Thyroid gland (tissue), 4 donors: ENCODE measurements at regions not wholly inside any gene's neighbourhood (a gene's known extent, or its start where the extent isn't known, plus 50 kb on each side); places are given as distances from the start of the nearest gene placed in this dataset.

Experiments used
- DNase-seq, 2 donors: peaks; one replicate each; pipeline ENCODE4 v3.0.0-alpha.2; 2019
- H3K27ac ChIP-seq, 3 donors: fragments of 200-600 bp; sonication (generic); 1 replicate in 2 of 3; 2 replicates in 1 of 3; pipeline ENCODE4 v1.5.1; 2016 to 2019; ENCODE audit warnings: mild to moderate bottlenecking in 1 of 3, moderate library complexity in 1 of 3
- H3K27me3 ChIP-seq: fragments of 200-600 bp; sonication (generic); one replicate; pipeline ENCODE4 v1.5.1; 2019
- H3K36me3 ChIP-seq, 2 donors: fragments of 200-600 bp; sonication (generic); one replicate each; pipeline ENCODE4 v1.5.1; 2016 to 2019
- H3K4me1 ChIP-seq, 2 donors: fragments of 200-600 bp; sonication (generic); one replicate each; pipeline ENCODE4 v1.5.1; 2017 to 2019
- H3K4me3 ChIP-seq, 3 donors: fragments of 200-600 bp; sonication (generic); replicated peaks in 1 of 3; 1 replicate in 2 of 3; 2 replicates in 1 of 3; pipeline ENCODE4 v1.5.1; 2016; ENCODE audit warnings: mild to moderate bottlenecking in 1 of 3
- H3K9me3 ChIP-seq: fragments of 200-600 bp; sonication (generic); one replicate; pipeline ENCODE4 v1.5.1; 2017
- POLR2A ChIP-seq, 2 donors: fragments of 450-650 bp; IDR thresholded peaks; one replicate each; pipeline ENCODE4 v1.6.1; 2017; ENCODE audit warnings: antibody characterized with exemption in 2 of 2, mild to moderate bottlenecking in 2 of 2, moderate library complexity in 1 of 2
- WGBS, 2 donors: methylation state at CpG; one replicate each; pipeline ENCODE4 v1.1.5; 2017; 5-methylcytosine and 5-hydroxymethylcytosine counted together
- intact Hi-C: fragments of 100-400 bp; cut with DNase I; formaldehyde crosslinking; loops from one replicate; pipeline ENCODE4 v1.15.1; 2023
- TF ChIP-seq, protein P1 (sequence below), 6 experiments: fragments of 200-600 bp in 3 of 6; fragments of 450-650 bp in 3 of 6; sonication (generic) in 3 of 6; IDR thresholded peaks; one replicate each; pipeline ENCODE4 v1.5.1; 2016 to 2019; ENCODE audit warnings: antibody characterized with exemption in 6 of 6, mild to moderate bottlenecking in 2 of 6, inconsistent platforms in 1 of 6, moderate library complexity in 1 of 6

DNA sequence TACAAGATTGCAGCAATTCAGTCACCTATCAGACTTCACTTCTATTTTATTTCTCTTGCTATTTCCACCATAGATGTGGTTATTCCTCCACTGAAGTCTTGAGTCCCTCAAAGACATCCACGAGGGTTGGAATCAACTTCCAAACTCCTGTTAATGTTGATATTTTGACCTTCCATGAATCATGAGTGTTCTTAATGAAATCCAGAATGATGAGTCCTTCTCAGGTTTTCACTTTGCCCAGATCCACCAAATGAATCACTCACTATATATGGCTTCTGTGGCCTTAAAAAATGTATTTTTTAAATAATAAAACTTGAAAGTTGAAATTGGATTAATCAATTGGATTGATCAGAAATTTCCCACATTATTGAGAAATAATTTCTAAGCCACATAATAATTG lies 1821.0 kb downstream of the EFNA5 start:
- DNase-seq, result no peak
- 59 to 73% methylated on average over 1 of the region's 1 CpG for WGBS, 2 donors
- no peak overlapping the region for H3K4me3 ChIP-seq
- intact Hi-C loops, result no loop called here
- no peak overlapping the region for H3K27ac ChIP-seq
- no peaks in the 10 kb centered on the region for H3K9me3 ChIP-seq
- TF ChIP-seq, protein P1, sequence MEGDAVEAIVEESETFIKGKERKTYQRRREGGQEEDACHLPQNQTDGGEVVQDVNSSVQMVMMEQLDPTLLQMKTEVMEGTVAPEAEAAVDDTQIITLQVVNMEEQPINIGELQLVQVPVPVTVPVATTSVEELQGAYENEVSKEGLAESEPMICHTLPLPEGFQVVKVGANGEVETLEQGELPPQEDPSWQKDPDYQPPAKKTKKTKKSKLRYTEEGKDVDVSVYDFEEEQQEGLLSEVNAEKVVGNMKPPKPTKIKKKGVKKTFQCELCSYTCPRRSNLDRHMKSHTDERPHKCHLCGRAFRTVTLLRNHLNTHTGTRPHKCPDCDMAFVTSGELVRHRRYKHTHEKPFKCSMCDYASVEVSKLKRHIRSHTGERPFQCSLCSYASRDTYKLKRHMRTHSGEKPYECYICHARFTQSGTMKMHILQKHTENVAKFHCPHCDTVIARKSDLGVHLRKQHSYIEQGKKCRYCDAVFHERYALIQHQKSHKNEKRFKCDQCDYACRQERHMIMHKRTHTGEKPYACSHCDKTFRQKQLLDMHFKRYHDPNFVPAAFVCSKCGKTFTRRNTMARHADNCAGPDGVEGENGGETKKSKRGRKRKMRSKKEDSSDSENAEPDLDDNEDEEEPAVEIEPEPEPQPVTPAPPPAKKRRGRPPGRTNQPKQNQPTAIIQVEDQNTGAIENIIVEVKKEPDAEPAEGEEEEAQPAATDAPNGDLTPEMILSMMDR (IDR thresholded peaks at IDR 0.05), result no peak
- no peak for TF ChIP-seq POLR2A (IDR thresholded peaks at IDR 0.05)
- no peaks in the 10 kb centered on the region for H3K4me1 ChIP-seq
- no peaks in the 10 kb centered on the region for H3K27me3 ChIP-seq
- H3K36me3 ChIP-seq, result no peaks in the 10 kb centered on the region

DNA sequence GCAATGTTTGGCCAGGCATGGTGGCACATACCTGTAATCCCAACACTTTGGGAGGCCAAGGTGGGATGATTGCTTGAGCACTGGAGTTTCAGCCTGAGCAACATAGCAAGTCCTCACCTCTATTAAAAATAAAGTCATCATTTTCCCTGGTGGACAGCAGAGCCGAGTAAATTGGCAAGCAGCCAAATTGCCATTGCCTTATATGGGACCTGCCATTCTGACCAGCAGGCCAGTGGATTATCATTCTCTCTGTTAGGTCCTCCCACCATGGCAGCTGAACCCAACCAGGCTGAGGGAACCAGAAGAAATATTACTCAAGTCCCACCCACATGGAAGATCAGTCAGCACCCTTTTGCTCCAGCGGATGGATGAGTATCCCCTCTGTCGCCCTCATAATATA lies 1829.9 kb downstream of the EFNA5 start:
- no peaks in the 10 kb centered on the region for H3K9me3 ChIP-seq
- H3K4me3 ChIP-seq, result no peak overlapping the region
- 66 to 68% methylated on average over 3 of the region's 3 CpGs for WGBS, 2 donors
- no peaks in the 10 kb centered on the region for H3K36me3 ChIP-seq
- no peak for DNase-seq
- TF ChIP-seq POLR2A (IDR thresholded peaks at IDR 0.05), result no peak
- TF ChIP-seq, protein P1 (IDR thresholded peaks at IDR 0.05), result no peak
- no peak overlapping the region for H3K27ac ChIP-seq
- no peaks in the 10 kb centered on the region for H3K27me3 ChIP-seq
- intact Hi-C loops, result no loop called here
- no peaks in the 10 kb centered on the region for H3K4me1 ChIP-seq

DNA sequence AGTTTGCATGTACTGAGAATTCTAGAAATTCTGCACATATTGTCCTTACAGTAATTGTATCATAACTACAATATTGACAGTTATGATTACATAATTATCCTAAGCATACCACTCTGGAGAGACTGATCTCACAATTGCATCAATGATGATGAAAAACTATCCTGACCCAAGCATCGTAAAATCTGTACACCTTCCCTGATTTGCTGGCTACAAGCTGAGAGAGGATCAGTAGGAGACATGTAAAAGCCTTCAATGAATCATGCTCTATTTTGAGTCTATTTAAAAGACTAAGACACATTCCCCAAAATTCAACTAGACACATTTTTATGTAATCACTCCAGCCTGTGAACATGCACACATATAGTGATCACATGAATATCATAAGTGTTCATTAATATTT lies 1833.8 kb downstream of the EFNA5 start:
- TF ChIP-seq, protein P1 (IDR thresholded peaks at IDR 0.05), result no peak
- TF ChIP-seq POLR2A (IDR thresholded peaks at IDR 0.05), result no peak
- DNase-seq, result no peak
- Histone ChIP-seq H3K9me3 (no peaks in the 10 kb centered on the region), H3K27me3 (no peaks in the 10 kb centered on the region), H3K4me1 (no peaks in the 10 kb centered on the region), H3K27ac (no peak overlapping the region), H3K36me3 (no peaks in the 10 kb centered on the region), H3K4me3 (no peak overlapping the region)
- 95 to 97% methylated on average over 1 of the region's 1 CpG for WGBS, 2 donors
- intact Hi-C loops, result no loop called here

DNA sequence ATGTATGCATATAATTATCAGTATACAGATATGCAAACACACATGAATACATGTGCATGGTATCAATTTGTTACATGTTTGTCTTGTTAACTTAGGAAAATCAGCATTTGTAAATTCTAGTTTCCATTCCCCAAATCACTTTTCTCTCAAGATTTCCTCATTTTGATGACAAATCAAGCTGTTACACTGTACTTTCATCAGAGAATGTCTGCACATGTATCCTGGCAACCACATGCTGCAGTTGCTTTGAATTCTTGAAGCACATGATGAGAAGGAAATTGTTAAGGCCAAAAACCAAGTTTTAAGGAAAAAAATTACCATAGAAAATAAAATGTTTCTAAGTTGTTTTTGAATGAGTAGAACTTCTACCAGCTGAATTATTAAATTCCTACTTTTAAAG lies 1834.5 kb downstream of the EFNA5 start:
- intact Hi-C loops, result no loop called here
- TF ChIP-seq, protein P1 (IDR thresholded peaks at IDR 0.05), result no peak
- no peak for TF ChIP-seq POLR2A (IDR thresholded peaks at IDR 0.05)
- H3K36me3 ChIP-seq, result no peaks in the 10 kb centered on the region
- H3K4me3 ChIP-seq, result no peak overlapping the region
- H3K4me1 ChIP-seq, result no peaks in the 10 kb centered on the region
- no peaks in the 10 kb centered on the region for H3K27me3 ChIP-seq
- no peak overlapping the region for H3K27ac ChIP-seq
- no peaks in the 10 kb centered on the region for H3K9me3 ChIP-seq
- no peak for DNase-seq

DNA sequence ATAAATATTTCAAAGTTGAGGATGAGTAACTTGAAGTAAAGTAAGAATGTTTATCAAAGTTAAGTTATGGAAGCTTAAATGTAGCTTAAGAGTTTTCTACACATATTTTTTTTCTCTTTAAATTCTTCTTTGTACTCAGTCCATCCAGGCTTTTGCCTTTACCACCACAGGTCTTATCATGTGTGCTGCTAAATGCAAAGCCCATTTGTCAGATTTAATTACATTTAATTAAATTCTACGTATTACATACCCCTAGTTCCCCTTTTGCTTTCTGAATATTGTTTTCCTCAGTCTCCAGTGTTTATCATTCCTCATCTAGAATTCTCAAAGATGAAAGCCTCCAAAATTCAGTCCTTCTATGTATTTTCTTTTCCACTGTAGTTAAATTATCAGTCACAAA lies 1841.9 kb downstream of the EFNA5 start:
- Histone ChIP-seq H3K4me3 (no peak overlapping the region), H3K9me3 (no peaks in the 10 kb centered on the region), H3K27me3 (no peaks in the 10 kb centered on the region), H3K27ac (no peak overlapping the region), H3K36me3 (no peaks in the 10 kb centered on the region), H3K4me1 (no peaks in the 10 kb centered on the region)
- DNase-seq, result no peak
- 86 to 87% methylated on average over 1 of the region's 1 CpG for WGBS, 2 donors
- intact Hi-C loops, result no loop called here
- TF ChIP-seq, protein P1 (IDR thresholded peaks at IDR 0.05), result no peak
- no peak for TF ChIP-seq POLR2A (IDR thresholded peaks at IDR 0.05)
